ENCODE measurements at regions not wholly inside any gene's neighbourhood (a gene's known extent, or its start where the extent isn't known, plus 50 kb on each side); places are given as distances from the start of the nearest gene placed in this dataset.

DNA sequence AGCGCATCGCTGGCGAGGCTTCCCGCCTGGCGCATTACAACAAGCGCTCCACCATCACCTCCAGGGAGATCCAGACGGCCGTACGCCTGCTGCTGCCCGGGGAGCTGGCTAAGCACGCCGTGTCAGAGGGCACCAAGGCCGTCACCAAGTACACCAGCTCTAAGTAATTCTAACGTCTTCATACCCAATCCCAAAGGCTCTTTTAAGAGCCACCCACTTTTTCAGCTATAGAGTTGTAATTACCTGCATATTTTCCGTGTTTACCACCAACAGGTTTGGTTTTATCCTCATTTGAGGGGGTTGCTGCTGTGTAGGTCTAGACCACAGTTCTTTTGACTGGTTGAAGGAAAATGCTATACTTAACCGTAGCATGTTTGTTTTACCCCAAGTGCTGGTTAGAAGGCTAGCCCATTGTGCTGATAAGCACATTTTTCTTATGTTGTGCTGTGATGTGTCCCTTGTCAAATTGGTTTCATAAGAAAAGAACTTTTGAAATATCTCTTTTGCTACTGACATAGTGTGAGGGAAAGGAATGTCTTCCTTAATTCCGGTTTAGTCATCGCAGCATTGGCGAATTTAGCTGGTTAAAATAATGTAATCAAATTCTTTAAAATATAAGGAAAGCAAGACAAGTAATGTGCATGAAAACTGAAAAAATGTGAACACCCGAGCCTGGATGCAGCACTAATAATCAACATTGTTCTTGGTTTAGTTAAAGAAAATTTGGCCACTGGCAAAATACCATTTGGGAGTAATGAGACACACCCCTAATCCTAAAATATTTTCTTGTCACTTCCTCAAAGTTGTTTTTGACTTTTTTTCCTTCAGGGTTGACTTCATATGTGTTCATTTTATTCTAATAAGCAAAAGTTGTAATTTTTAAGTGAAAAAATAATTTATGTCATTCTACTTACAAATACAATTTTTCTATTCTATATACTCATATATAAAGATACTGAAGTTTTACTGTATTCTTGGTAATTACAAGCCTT, 112.8 kb downstream of the HFE start:
- TF ChIP-seq, protein P1, sequence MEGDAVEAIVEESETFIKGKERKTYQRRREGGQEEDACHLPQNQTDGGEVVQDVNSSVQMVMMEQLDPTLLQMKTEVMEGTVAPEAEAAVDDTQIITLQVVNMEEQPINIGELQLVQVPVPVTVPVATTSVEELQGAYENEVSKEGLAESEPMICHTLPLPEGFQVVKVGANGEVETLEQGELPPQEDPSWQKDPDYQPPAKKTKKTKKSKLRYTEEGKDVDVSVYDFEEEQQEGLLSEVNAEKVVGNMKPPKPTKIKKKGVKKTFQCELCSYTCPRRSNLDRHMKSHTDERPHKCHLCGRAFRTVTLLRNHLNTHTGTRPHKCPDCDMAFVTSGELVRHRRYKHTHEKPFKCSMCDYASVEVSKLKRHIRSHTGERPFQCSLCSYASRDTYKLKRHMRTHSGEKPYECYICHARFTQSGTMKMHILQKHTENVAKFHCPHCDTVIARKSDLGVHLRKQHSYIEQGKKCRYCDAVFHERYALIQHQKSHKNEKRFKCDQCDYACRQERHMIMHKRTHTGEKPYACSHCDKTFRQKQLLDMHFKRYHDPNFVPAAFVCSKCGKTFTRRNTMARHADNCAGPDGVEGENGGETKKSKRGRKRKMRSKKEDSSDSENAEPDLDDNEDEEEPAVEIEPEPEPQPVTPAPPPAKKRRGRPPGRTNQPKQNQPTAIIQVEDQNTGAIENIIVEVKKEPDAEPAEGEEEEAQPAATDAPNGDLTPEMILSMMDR (IDR thresholded peaks at IDR 0.05; ENCODE audit: control insufficient read depth, insufficient read depth, low read depth, low read length, missing control alignments) = no peak
- no peak for DNase-seq (ENCODE audit: low read depth)

DNA sequence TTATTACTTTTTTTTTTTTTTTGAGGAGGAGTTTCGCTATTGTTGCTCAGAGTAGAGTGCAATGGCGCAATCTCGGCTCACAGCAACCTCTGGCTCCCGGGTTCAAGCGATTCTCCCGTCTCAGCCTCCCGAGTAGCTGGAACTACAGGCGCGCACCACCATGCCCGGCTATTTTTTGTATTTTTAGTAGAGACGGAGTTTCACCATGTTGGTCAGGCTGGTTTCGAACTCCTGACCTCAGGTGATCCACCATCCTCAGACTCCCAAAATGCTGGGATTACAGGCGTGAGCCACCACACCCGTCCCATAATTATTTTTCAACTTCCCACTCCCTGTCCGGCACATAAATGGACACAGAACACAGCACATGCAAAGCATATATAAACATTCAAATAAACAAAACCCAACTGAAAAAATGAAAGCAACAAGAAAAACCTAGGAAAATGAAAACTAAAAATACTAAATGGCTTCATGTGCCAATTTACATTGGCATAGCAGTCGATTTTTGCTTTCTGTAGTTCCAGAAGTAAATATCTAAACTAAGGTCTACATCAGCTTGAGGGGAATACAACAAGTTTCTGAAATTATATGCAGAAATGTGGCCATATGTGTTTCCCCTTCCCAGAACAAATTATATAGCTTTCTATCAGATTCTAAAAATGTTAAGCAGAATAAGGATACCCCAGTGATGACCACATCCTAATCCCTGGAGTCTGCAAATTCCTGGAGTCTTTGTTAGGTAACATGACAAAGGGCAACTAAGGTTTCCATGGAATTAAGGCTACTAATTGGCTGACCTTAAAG, 113.9 kb downstream of the HFE start:
- TF ChIP-seq, protein P1 (IDR thresholded peaks at IDR 0.05; ENCODE audit: control insufficient read depth, insufficient read depth, low read depth, low read length, missing control alignments) = no peak
- DNase-seq (ENCODE audit: low read depth) = no peak
- H3K4me3 ChIP-seq (ENCODE audit: control insufficient read depth, low read depth, low read length) = no peak overlapping the region

More for the DNA sequence above, 112.8 kb downstream of the HFE start:
- peak overlapping the region; percentile 25 for H3K4me3 ChIP-seq (ENCODE audit: control insufficient read depth, low read depth, low read length)

DNA sequence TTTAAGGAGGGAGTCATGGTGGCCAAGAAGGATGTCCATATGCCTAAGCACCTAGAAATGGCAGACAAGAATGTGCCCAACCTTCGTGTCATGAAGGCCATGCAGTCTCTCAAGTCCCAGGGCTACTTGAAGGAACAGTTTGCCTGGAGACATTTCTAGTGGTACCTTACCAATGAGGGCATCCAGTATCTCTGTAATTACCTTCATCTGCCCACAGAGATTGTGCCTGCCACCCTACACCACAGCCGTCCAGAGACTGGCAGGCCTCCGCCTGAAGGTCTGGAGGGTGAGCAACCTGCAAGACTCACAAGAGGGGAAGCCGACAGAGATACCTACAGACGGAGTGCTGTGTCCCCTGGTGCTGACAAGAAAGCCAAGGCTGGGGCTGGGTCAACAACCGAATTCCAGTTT, 115.0 kb downstream of the HFE start:
- TF ChIP-seq, protein P1 (IDR thresholded peaks at IDR 0.05; ENCODE audit: control insufficient read depth, insufficient read depth, low read depth, low read length, missing control alignments) = no peak
- DNase-seq (ENCODE audit: low read depth) = no peak
- no peak overlapping the region for H3K4me3 ChIP-seq (ENCODE audit: control insufficient read depth, low read depth, low read length)

DNA sequence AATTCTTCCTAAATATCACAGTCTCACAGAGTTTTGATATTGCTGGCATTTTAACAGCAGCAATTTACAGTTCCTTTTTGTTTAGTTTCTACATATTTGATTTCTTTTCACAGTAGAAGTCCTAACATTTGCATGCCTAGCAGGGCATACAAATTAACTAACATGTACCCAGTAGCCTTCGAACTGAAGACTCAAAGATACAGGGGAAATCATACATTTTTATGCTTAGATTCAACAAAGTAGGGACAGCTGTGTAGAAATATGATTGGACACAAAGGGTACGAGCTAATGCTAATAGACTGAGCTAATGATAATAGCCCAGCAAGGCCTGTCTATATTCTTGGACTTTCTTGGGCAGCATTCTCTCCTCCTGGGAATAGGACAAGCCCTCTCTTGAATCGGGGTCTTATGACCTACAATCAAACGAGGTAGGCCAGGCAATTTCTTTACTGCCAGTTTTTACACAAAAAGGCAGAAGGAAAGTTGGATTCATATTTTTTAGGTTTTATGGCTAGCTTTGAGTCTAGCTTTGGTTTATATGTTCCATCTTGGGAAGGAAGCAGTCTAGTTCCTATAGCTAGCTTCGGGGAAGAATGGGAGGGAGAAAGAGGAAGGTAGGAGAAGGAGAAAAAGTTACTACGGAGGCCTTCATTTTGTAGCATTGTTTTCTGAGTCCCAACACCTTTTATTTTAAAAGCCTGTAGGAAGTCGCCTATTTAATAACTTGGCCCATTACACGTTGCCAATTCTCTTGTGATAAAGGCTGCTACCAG, 115.8 kb downstream of the HFE start:
- TF ChIP-seq, protein P1 (IDR thresholded peaks at IDR 0.05; ENCODE audit: control insufficient read depth, insufficient read depth, low read depth, low read length, missing control alignments) = no peak

GRCh38 chr6:26204332-26205160, 117.3 kb downstream of the HFE start:
- peak overlapping the region; percentile 75 for H3K4me3 ChIP-seq (ENCODE audit: control insufficient read depth, low read depth, low read length)
- TF ChIP-seq, protein P1 (IDR thresholded peaks at IDR 0.05; ENCODE audit: control insufficient read depth, insufficient read depth, low read depth, low read length, missing control alignments) = peak; percentile 23
- peak; percentile 97 for DNase-seq (ENCODE audit: low read depth)

More for the DNA sequence above, 115.8 kb downstream of the HFE start:
- H3K4me3 ChIP-seq (ENCODE audit: control insufficient read depth, low read depth, low read length) = no peak overlapping the region
- DNase-seq (ENCODE audit: low read depth) = no peak
